Naive thymus-derived CD4-positive, alpha-beta T cell (primary cell): ENCODE measurements at regions not wholly inside any gene's neighbourhood (a gene's known extent, or its start where the extent isn't known, plus 50 kb on each side); places are given as distances from the start of the nearest gene placed in this dataset.

Source experiments
- ATAC-seq: fragments of 150-1000 bp; cut with Tn5 transposase; 2 replicates; pipeline ENCODE4 v1.10.0; 2021; ENCODE audit warnings: mild to moderate bottlenecking, moderate library complexity
- CTCF ChIA-PET: fragments of 350-600 bp; sonication (Branson Sonifier 250); formaldehyde crosslinking; loops from one replicate; lab custom pipeline; 2021; ENCODE audit warnings: antibody characterized with exemption; lab: Charles Lee
- POLR2A ChIA-PET: fragments of 350-600 bp; sonication (Branson Sonifier 250); formaldehyde crosslinking; loops from one replicate; lab custom pipeline; 2021; ENCODE audit warnings: antibody characterized with exemption, inconsistent platforms; lab: Charles Lee
- DNase-seq, 9 donors: peaks; one replicate each; pipeline versions ENCODE4 v3.0.0 to v3.0.0-alpha.2; 2020 to 2022; ENCODE audit warnings: mixed read lengths in 1 of 9
- H3K27ac ChIP-seq: one replicate; pipeline ENCODE4 v1.7.0; 2013; ENCODE audit warnings: mild to moderate bottlenecking, low read depth, low read length, moderate library complexity
- H3K27me3 ChIP-seq, 2 donors: one replicate each; pipeline ENCODE4 v1.7.0; 2013; ENCODE audit warnings: low read length in 2 of 2, mild to moderate bottlenecking in 2 of 2, moderate library complexity in 2 of 2; ENCODE audit not compliant: control insufficient read depth in 2 of 2, insufficient read depth in 2 of 2
- H3K36me3 ChIP-seq, 3 experiments: 1 replicate in 2 of 3; 2 replicates in 1 of 3; pipeline ENCODE4 v1.7.0; 2013; ENCODE audit warnings: low read length in 3 of 3, mild to moderate bottlenecking in 3 of 3, moderate library complexity in 1 of 3; ENCODE audit not compliant: insufficient read depth in 3 of 3, control insufficient read depth in 2 of 3
- H3K4me1 ChIP-seq, 2 donors: one replicate each; pipeline ENCODE4 v1.7.0; 2013; ENCODE audit warnings: low read length in 2 of 2, mild to moderate bottlenecking in 2 of 2, moderate library complexity in 1 of 2; ENCODE audit not compliant: control insufficient read depth in 2 of 2, insufficient read depth in 2 of 2
- H3K4me3 ChIP-seq: 2 replicates; pipeline ENCODE4 v1.7.0; 2013; ENCODE audit warnings: mild to moderate bottlenecking, low read length
- H3K9me3 ChIP-seq, 3 experiments: 1 replicate in 2 of 3; 2 replicates in 1 of 3; pipeline ENCODE4 v1.7.0; 2013; ENCODE audit warnings: low read length in 3 of 3; ENCODE audit not compliant: control insufficient read depth in 2 of 3
- H3K27ac Mint-ChIP-seq, 9 donors: one replicate each; pipeline ENCODE4 v1.8.0; 2020 to 2022; ENCODE audit warnings: mixed read lengths in 9 of 9, mild to moderate bottlenecking in 8 of 9, moderate library complexity in 5 of 9, inconsistent platforms in 2 of 9
- H3K27me3 Mint-ChIP-seq, 5 donors: one replicate each; pipeline ENCODE4 v1.8.0; 2021 to 2022; ENCODE audit warnings: mixed read lengths in 5 of 5, mild to moderate bottlenecking in 1 of 5
- H3K36me3 Mint-ChIP-seq, 5 donors: one replicate each; pipeline ENCODE4 v1.8.0; 2020 to 2022; ENCODE audit warnings: mixed read lengths in 5 of 5, mild to moderate bottlenecking in 3 of 5, inconsistent platforms in 1 of 5
- H3K4me1 Mint-ChIP-seq, 7 donors: one replicate each; pipeline ENCODE4 v1.8.0; 2020 to 2022; ENCODE audit warnings: mixed read lengths in 7 of 7, mild to moderate bottlenecking in 3 of 7, inconsistent platforms in 1 of 7
- H3K4me3 Mint-ChIP-seq, 10 donors: one replicate each; pipeline ENCODE4 v1.8.0; 2020 to 2022; ENCODE audit warnings: mild to moderate bottlenecking in 10 of 10, mixed read lengths in 10 of 10, moderate library complexity in 6 of 10, inconsistent platforms in 2 of 10
- H3K9me3 Mint-ChIP-seq, 11 donors: one replicate each; pipeline ENCODE4 v1.8.0; 2020 to 2022; ENCODE audit warnings: mixed read lengths in 11 of 11, mild to moderate bottlenecking in 4 of 11, inconsistent platforms in 1 of 11, moderate library complexity in 1 of 11
- intact Hi-C, 2 donors: fragments of 100-400 bp; cut with micrococcal nuclease; formaldehyde crosslinking; loops; one replicate each; pipeline ENCODE4 v1.15.1; 2023

DNA sequence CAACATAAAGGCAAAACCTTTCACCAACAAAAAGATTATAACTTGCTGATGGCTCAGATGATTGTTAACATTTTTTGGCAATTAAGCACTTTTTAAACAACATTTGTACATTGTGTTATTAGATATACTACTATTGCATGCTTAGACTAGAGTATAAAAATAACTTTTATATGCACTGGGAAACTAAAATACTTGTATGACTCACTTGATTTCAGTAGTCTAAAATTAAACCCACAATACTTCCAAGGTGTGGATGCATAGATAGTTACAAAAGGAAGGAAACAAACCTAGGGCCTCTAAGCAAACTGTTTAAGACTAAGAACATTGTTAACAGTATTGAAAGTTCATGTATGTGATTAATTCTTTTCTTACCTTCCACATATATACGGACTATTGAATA is 1521.5 kb downstream of the OTOL1 start:
- DNase-seq (no peak), ATAC-seq (no peak)
- ChIA-PET POLR2A (no interaction called here), CTCF (no interaction called here)
- no peaks in the 10 kb centered on the region for H3K36me3 ChIP-seq
- H3K27ac Mint-ChIP-seq: no peak overlapping the region
- no peaks in the 10 kb centered on the region for H3K27me3 ChIP-seq
- no peaks in the 10 kb centered on the region for H3K4me1 Mint-ChIP-seq
- H3K4me3 Mint-ChIP-seq: no peak overlapping the region
- peaks cover 0 to 13% (median 2%) of the 10 kb centered on the region in 11 donors for H3K9me3 Mint-ChIP-seq
- H3K9me3 ChIP-seq: no peaks in the 10 kb centered on the region
- intact Hi-C loops: no loop called here
- H3K4me3 ChIP-seq: no peak overlapping the region
- H3K27ac ChIP-seq: no peak overlapping the region
- no peaks in the 10 kb centered on the region for H3K36me3 Mint-ChIP-seq
- H3K4me1 ChIP-seq: no peaks in the 10 kb centered on the region
- H3K27me3 Mint-ChIP-seq: no peaks in the 10 kb centered on the region

DNA sequence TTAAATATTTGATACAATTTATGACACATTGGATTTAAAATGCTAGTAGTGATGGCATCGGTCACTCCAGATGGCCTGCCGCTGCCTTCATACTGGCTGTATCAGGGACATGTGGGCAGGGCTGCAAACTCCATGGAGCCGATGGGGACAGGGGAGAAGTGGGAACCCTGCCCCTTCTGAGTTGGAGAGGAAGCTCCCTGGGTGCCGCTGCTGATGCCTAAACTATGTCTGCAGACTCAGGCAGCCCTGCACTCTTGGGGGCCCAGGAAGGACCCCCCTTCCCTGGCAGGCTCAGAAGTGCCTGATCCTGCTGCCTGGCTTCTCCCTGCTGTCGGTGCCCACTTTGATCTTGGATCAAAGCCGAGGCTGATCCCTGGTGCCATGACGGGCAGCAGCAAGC is 1522.1 kb downstream of the OTOL1 start:
- H3K27me3 Mint-ChIP-seq: no peaks in the 10 kb centered on the region

DNA sequence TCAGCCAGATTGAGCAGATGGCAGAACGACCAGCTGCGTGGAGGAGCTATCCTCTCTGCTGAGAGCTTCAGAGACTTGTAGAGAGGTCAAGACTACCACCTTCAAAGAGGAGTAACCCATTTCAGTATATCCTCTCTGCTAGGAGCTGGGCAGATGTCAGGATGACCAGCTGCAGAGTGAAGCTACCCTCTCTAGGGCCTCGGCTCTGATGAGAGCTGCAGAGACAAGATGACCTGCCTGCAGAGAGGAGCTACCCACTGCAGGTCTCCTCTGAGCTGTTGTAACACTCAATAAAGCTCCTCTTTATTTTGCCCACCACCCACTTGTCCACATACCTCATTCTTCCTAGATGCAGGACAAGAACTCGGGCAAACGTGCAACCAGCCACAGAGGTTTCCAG is 1522.7 kb downstream of the OTOL1 start:
- no peak overlapping the region for H3K4me3 Mint-ChIP-seq
- H3K4me1 Mint-ChIP-seq: no peaks in the 10 kb centered on the region
- no peaks in the 10 kb centered on the region for H3K36me3 Mint-ChIP-seq

More for the DNA sequence above, 1522.1 kb downstream of the OTOL1 start:
- no peak for DNase-seq
- Mint-ChIP-seq H3K4me3 (no peak overlapping the region), H3K9me3 (peaks cover 0 to 13% (median 2%) of the 10 kb centered on the region in 11 donors), H3K27ac (no peak overlapping the region), H3K4me1 (no peaks in the 10 kb centered on the region), H3K36me3 (no peaks in the 10 kb centered on the region)
- ChIA-PET CTCF (no interaction called here), POLR2A (no interaction called here)
- Histone ChIP-seq H3K9me3 (no peaks in the 10 kb centered on the region), H3K27ac (no peak overlapping the region), H3K27me3 (no peaks in the 10 kb centered on the region), H3K4me3 (no peak overlapping the region), H3K4me1 (no peaks in the 10 kb centered on the region), H3K36me3 (no peaks in the 10 kb centered on the region)
- ATAC-seq: no peak
- intact Hi-C loops: no loop called here

DNA sequence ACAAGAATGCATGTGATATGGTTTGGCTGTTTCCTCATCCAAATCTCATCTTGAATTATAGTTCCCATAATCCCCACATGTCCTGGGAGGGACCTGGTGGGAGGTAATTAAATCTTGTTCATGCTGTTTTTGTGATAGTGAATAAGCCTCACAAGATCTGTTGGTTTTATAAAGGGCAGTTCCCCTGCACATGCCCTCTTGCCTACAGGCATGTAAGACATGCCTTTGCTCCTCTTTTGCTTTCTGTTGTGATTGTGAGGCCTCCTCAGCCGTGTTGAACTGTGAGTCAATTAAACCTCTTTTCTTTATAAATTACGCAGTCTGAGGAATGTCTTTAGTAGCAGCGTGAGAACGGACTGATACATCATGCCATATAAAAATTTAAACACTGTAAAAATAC is 1537.0 kb downstream of the OTOL1 start:
- DNase-seq (no peak), ATAC-seq (no peak)
- H3K36me3 Mint-ChIP-seq: no peaks in the 10 kb centered on the region
- H3K27me3 Mint-ChIP-seq: no peaks in the 10 kb centered on the region
- no peak overlapping the region for H3K4me3 Mint-ChIP-seq
- Histone ChIP-seq H3K4me3 (no peak overlapping the region), H3K27me3 (no peaks in the 10 kb centered on the region), H3K27ac (no peak overlapping the region), H3K9me3 (no peaks in the 10 kb centered on the region), H3K36me3 (no peaks in the 10 kb centered on the region), H3K4me1 (no peaks in the 10 kb centered on the region)
- peaks cover 0 to 7% (median 3%) of the 10 kb centered on the region in 11 donors for H3K9me3 Mint-ChIP-seq
- no peaks in the 10 kb centered on the region for H3K4me1 Mint-ChIP-seq
- no peak overlapping the region for H3K27ac Mint-ChIP-seq
- intact Hi-C loops: no loop called here
- ChIA-PET POLR2A (no interaction called here), CTCF (no interaction called here)

More for the DNA sequence above, 1522.7 kb downstream of the OTOL1 start:
- Mint-ChIP-seq H3K27ac (no peak overlapping the region), H3K9me3 (peaks cover 0 to 13% (median 2%) of the 10 kb centered on the region in 11 donors), H3K27me3 (no peaks in the 10 kb centered on the region)
- no peak for DNase-seq
- Histone ChIP-seq H3K27me3 (no peaks in the 10 kb centered on the region), H3K4me1 (no peaks in the 10 kb centered on the region), H3K27ac (no peak overlapping the region), H3K9me3 (no peaks in the 10 kb centered on the region), H3K36me3 (no peaks in the 10 kb centered on the region), H3K4me3 (no peak overlapping the region)
- CTCF ChIA-PET: no interaction called here
- no peak for ATAC-seq
- POLR2A ChIA-PET: no interaction called here
- intact Hi-C loops: no loop called here

DNA sequence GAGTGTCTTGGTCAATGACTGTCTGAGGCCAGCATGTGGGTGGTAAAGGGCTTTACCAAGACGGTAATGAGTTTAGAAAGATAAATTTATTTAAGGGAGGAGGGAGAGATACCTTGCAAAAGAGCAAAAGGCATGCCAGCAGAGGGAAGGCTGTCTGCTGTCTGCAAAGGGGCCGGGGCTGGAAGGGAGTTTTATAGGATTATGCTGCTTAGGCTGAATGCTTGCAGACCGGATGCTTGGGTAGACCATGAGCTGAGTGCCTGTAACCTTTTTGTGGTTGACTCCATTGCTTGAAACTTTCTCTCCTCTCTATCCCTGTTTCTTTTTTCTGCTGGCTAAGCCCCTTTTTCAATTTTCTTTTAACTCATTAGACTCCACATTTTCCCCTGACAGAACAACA is 1543.0 kb downstream of the OTOL1 start:
- POLR2A ChIA-PET: no interaction called here
- H3K4me3 ChIP-seq: no peak overlapping the region
- DNase-seq: no peak

DNA sequence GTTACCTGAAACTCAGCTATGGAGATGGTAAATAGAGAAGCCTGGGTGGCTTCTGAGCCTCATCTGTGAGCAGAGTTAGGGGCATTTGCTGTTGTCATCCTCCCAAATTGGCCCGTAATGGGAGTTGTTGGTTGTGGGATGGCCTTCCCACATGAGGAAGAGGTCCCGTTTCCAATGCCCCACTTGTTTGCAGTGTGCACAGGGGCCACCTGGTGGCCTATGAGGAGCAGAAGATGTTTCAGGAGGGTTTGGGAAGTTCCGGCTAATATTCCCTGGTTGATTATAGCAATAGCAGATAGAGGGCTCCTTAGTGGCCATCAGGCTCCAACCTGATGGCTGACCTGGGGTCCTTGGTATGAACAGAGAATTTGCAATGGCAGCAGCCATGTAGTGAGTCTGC is 1546.5 kb downstream of the OTOL1 start:
- Mint-ChIP-seq H3K9me3 (peaks cover 0 to 20% (median 11%) of the 10 kb centered on the region in 11 donors), H3K27ac (no peak overlapping the region), H3K4me3 (no peak overlapping the region), H3K4me1 (no peaks in the 10 kb centered on the region), H3K36me3 (peaks cover 0 to 6% (median 0%) of the 10 kb centered on the region in 5 donors), H3K27me3 (no peaks in the 10 kb centered on the region)
- intact Hi-C loops: no loop called here
- POLR2A ChIA-PET: no interaction called here
- Histone ChIP-seq H3K9me3 (no peaks in the 10 kb centered on the region), H3K4me1 (no peaks in the 10 kb centered on the region), H3K27me3 (no peaks in the 10 kb centered on the region), H3K27ac (no peak overlapping the region), H3K36me3 (no peaks in the 10 kb centered on the region), H3K4me3 (no peak overlapping the region)
- no peak for DNase-seq
- ATAC-seq: no peak
- CTCF ChIA-PET: interaction anchor here (0.6 kb wide), 1 partner anchor 92 kb away, joined by 3 read pairs; no protein-coding TSS in a partner anchor

More for the DNA sequence above, 1543.0 kb downstream of the OTOL1 start:
- H3K4me1 Mint-ChIP-seq: no peaks in the 10 kb centered on the region
- Histone ChIP-seq H3K9me3 (no peaks in the 10 kb centered on the region), H3K27ac (no peak overlapping the region), H3K36me3 (no peaks in the 10 kb centered on the region), H3K4me1 (no peaks in the 10 kb centered on the region), H3K27me3 (no peaks in the 10 kb centered on the region)
- peaks cover 0 to 6% (median 0%) of the 10 kb centered on the region in 5 donors for H3K36me3 Mint-ChIP-seq
- no peak overlapping the region for H3K4me3 Mint-ChIP-seq
- H3K27me3 Mint-ChIP-seq: no peaks in the 10 kb centered on the region
- no peak overlapping the region for H3K27ac Mint-ChIP-seq
- no peak for ATAC-seq
- H3K9me3 Mint-ChIP-seq: peaks cover 0 to 20% (median 11%) of the 10 kb centered on the region in 11 donors
- intact Hi-C loops: no loop called here
- CTCF ChIA-PET: no interaction called here

- POLR2A ChIA-PET: no interaction called here
- Histone ChIP-seq H3K36me3 (no peaks in the 10 kb centered on the region), H3K4me3 (no peak overlapping the region), H3K9me3 (no peaks in the 10 kb centered on the region), H3K27ac (no peak overlapping the region), H3K27me3 (no peaks in the 10 kb centered on the region), H3K4me1 (no peaks in the 10 kb centered on the region)
- intact Hi-C loops: no loop called here
- Mint-ChIP-seq H3K36me3 (peaks cover 0 to 6% (median 0%) of the 10 kb centered on the region in 5 donors), H3K27me3 (no peaks in the 10 kb centered on the region), H3K4me3 (no peak overlapping the region), H3K27ac (no peak overlapping the region), H3K9me3 (peaks cover 0 to 18% (median 8%) of the 10 kb centered on the region in 11 donors), H3K4me1 (no peaks in the 10 kb centered on the region)
- CTCF ChIA-PET: no interaction called here
- ATAC-seq (no peak), DNase-seq (no peak)
Observed at GRCh38 chr3:163045945-163046344, 1549.3 kb downstream of the OTOL1 start.
